HG02678 (cell line): ENCODE measurements at regions not wholly inside any gene's neighbourhood (a gene's known extent, or its start where the extent isn't known, plus 50 kb on each side); places are given as distances from the start of the nearest gene placed in this dataset.

ENCODE experiments used
- ATAC-seq: cut with Tn5 transposase; IDR thresholded peaks from one replicate; pipeline ENCODE4 v1.9.1; 2021; ENCODE audit warnings: mild to moderate bottlenecking, moderate library complexity; ENCODE audit not compliant: unreplicated experiment

- ATAC-seq: no peak
Measured at GRCh38 chr16:77590707-77591106, 131.6 kb upstream of the NUDT7 start.

DNA sequence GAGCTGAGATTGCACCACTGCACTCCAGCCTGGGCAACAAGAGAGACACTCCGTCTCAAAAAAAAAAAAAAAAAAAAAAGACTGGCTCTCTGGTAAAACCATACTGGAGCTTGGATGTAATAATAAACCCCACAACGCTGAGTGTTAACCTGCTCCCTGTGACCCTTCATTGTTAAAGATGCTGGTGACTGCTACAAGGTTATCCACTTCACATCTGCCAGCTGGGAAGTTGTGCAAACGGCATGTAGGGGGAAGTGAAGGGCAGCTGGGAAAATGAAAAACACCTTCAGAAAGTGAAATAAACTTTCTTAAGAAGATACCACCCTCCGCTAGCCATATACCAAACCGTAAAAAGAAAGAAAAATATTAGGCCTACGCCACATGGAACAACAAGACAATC lies 131.0 kb upstream of the NUDT7 start:
- ATAC-seq: no peak

GRCh38 chr16:77592021-77592420 lies 130.3 kb upstream of the NUDT7 start:
- no peak for ATAC-seq

GRCh38 chr16:77594057-77594456 lies 128.3 kb upstream of the NUDT7 start:
- ATAC-seq: no peak

DNA sequence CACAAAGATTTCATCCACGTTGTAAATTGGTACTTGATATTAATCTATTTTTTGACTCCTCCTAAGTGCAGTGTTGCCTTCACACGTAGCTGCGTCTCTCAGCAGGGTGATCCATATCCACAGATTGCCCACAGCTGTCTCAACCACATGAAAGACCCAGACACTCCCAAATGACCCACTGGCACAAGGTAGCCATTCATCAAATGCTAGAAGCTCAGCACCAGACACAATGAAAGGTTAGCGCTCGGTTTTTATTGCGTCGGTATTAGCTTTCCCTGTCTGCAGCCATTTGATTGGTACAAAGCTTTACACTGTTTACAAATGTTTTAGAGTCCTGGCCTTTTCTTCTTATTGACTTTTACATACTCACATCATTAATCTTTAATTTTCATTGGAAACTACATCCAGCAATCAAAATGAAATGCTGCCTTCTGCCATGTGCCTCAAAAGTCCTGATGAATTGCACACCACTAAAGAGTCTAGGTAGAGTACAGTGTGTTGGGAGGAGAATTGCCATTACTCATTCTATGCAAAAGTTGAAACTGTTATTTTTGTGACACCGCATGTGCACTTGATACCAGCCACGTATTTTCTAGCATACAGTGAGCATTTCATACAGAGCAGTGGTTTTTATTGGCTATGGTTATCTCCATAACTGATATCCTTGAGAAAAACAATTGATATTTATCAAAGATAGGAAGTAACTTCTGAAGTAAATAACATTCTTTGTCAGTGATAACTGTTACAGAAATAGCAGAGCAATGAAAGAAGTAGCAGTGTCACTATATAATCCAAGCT lies 127.3 kb upstream of the NUDT7 start:
- no peak for ATAC-seq

GRCh38 chr16:77596261-77596660 lies 126.1 kb upstream of the NUDT7 start:
- no peak for ATAC-seq

DNA sequence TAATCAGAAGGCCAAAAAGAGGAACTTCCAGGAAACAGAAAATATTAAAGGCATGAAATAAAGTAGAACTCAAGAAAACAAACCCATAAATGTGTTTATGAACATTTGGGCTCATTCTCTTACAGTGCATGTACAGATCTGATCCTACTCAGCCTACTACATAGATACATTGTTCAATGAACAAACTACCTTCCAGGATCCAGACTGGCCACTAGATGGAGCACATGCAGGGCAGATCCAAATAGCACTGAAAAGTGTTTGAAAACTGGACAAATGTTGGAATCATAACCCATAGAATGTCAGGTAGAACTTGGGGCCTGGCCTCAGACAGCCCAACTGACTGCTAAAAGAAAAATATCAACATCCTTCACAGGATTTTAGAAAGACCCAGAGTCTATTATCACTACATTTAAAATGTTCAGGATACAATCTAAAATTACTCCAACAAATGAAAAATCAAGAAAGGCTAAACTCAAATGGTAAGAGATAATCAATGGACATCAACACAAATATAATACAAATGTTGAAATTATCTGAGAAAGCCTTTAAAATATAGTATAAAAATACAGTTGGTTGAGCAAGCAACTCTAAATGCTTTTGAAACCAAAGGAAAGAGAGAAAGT lies 122.4 kb upstream of the NUDT7 start:
- no peak for ATAC-seq

DNA sequence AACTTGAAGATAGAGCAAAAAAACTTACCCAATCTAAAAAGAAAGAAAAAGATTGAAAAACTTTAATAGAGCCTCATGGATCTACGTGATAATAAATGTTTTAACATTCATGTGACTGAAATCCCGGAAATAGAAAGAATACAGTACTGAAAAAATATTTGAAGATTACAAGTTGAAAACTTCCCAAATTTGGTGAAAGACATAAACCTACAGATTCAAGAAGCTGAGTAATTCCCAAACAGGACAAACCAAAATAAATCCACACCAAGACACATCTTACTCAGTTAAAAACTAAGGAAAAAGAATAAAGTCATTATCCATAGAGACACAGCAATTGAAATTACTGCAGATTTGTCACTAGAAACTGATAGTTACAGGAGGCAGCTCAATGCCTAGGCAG lies 121.8 kb upstream of the NUDT7 start:
- no peak for ATAC-seq

GRCh38 chr16:77603656-77604055 lies 118.7 kb upstream of the NUDT7 start:
- no peak for ATAC-seq

DNA sequence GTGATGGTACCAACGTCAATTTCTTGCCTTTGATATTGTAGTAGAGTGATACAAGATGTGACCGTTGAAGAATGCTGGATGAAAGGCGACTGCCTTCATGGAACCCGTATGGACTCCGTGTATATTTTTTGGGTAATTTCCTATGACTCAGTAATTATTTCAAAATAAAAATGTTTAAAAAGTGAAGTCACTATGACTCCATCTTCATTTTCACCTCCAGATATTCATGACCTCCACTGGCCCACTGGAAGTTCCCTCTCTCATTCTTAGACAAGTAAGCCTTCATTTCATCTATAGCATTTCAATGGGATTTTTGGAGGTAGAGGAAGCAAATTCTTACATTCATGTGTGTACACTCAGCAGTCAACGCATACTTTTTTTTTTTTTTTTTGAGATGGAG lies 111.8 kb upstream of the NUDT7 start:
- no peak for ATAC-seq

- no peak for ATAC-seq
Measured at GRCh38 chr16:77611386-77611785, 110.9 kb upstream of the NUDT7 start.

- no peak for ATAC-seq
Measured at GRCh38 chr16:77612596-77612995, 109.7 kb upstream of the NUDT7 start.

DNA sequence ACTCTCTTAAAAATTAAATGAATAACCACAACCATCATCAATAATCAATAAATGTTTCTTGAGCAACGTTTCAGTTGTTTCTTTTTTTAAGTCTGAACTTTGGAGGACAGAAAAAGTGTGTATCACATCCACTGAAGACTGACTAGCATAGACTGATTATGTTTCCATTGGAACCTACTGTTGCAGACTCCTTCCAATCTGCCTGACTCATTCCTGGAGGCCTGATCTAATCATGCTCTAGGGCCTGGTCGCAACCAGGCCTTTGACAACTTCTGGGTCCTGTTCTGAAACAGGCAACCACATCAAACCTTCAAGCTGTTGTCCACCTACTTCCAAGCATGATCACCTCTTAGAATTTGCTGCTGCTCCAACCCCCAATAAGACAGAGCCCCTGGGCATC lies 109.2 kb upstream of the NUDT7 start:
- ATAC-seq: no peak

DNA sequence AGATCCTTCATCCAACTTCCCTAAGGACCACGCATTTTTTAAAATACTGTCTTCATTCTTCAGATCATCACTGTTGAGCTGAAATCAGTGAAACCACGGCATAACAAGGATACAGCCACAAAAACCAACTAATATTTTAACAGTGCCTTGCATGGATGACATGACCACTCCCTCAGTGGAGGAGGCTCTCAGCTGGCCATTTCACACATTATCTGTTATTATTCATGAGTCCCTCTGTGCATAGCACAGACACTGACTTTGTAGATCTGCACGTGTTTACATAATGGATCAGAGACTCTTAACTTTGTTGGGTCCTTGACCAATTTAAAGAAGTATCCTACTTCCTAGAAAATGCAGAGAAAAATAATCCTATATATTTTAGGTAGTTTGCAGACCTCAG lies 104.8 kb upstream of the NUDT7 start:
- ATAC-seq: no peak

GRCh38 chr16:77617996-77618395 lies 104.3 kb upstream of the NUDT7 start:
- ATAC-seq: no peak

DNA sequence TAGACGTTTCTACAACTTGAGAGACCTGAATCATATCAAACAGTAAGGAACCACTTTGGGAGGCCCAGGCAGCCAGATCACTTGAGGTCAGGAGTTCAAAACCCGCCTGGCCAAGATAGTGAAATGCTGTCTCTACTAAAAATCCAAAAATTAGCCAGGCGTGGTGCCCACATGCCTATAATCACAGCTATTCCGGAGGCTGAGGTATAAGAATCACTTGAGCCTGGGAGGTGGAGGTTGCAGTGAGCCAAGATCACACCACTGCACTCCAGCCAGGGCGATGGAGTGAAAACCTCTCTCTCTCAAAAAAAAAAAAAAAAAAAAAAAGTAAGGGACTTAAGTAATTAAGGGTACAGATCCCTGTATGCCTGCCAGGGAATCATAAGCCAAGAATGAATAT lies 103.4 kb upstream of the NUDT7 start:
- no peak for ATAC-seq

- no peak for ATAC-seq
Measured at GRCh38 chr16:77624085-77624484, 98.2 kb upstream of the NUDT7 start.

DNA sequence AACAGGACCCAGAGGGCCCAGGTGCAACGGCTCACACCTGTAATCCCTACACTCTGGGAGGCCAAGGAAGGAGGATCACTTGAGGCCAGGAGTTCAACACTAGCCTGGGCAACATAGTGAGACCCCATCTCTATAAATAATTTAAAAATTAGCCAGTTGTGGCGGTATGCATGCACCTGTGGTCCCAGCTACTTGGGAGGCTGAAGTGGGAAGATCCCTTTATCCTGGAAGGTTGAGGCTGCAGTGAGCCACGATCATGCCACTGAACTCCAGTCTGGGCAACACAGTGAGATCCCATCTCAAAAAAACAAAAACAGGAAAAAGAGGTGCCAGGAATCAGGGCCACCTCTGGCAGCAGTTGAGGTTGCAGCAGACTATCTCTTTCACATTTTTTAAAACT lies 85.7 kb upstream of the NUDT7 start:
- ATAC-seq: no peak

DNA sequence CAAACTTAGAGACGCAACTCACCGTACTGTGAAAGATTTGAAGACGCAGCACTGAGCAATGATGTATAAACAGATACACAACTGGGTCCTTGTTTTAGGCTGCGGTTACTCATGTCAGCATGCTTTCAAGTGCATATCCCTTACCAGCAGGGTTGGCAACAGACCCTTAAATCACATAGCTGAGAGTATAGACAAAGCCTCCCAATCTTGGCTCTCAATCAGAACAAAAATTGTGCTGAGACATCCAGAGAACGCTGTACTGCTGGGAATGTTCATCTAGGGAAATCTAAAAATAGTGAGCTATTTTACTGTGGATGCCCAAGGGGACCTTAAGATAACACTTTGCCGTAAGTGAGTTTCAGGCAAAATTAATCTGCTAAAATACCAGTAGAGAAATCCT lies 84.4 kb upstream of the NUDT7 start:
- no peak for ATAC-seq

- no peak for ATAC-seq
Measured at GRCh38 chr16:77643176-77643575, 79.1 kb upstream of the NUDT7 start.

DNA sequence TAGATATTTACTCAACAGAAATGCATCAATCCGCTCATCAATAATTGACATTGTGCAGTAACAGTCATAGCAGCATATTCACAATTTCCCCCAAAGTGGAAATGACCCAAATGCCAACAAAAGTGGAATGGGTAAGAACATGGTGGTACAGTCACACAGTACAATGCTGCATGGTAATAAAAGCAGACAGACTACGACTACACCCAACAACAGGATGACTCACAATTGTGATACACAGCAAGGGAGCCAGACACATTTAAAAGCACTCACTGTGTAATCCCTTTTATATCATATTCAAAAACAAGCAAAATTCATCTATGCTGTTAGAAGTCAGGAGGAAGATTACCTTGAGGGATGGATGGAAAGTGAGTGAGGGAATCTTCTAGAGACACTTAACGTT lies 76.5 kb upstream of the NUDT7 start:
- ATAC-seq: no peak

GRCh38 chr16:77647726-77648125 lies 74.6 kb upstream of the NUDT7 start:
- no peak for ATAC-seq

DNA sequence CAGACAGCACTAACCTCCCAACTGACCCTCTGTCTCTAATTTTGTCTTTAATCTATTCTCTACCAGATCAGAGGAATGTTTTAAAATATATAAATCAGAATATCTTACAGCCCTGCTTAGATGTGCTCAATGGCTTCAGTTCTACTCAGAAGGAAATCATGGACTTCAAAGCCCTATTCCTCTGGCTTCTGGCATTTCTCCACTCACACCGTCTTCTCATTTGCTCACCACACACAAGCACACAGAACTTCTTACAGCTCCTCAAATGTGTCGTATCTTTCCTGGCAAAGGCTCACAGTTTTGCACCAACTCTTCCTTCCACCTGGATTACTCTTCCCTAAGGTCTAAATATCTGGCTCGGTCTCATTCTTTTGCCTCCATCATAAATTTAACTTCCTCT lies 71.6 kb upstream of the NUDT7 start:
- no peak for ATAC-seq
